HL-60 (cell line): ENCODE measurements at regions not wholly inside any gene's neighbourhood (a gene's known extent, or its start where the extent isn't known, plus 50 kb on each side); places are given as distances from the start of the nearest gene placed in this dataset.

Experiments
- CTCF ChIP-seq: IDR thresholded peaks from one replicate; pipeline ENCODE4 v1.5.1; 2011; ENCODE audit warnings: low read length, control low read depth, inconsistent platforms; ENCODE audit not compliant: insufficient read depth
- GABPA ChIP-seq: IDR thresholded peaks from 2 replicates; pipeline ENCODE4 v1.6.1; 2012; ENCODE audit warnings: low read depth
- REST ChIP-seq: IDR thresholded peaks from 2 replicates; pipeline ENCODE4 v1.6.1; 2012; ENCODE audit warnings: low read depth; ENCODE audit not compliant: insufficient replicate concordance

GRCh38 chr3:159726231-159726964, 262.2 kb upstream of the IL12A start:
- no peak for TF ChIP-seq CTCF
- no peak for TF ChIP-seq GABPA
- TF ChIP-seq REST: no peak
